ENCODE measurements at regions not wholly inside any gene's neighbourhood (a gene's known extent, or its start where the extent isn't known, plus 50 kb on each side); places are given as distances from the start of the nearest gene placed in this dataset.

GRCh38 chr15:35142578-35142977, 57.5 kb upstream of the NANOGP8 start:
- TF ChIP-seq CTCF (IDR thresholded peaks at IDR 0.05; ENCODE audit: poor library complexity, severe bottlenecking) = no peak
- TF ChIP-seq POLR2AphosphoS5 (IDR thresholded peaks at IDR 0.05) = no peak

Measured in neural cell (in vitro differentiated cells).